ENCODE measurements at regions not wholly inside any gene's neighbourhood (a gene's known extent, or its start where the extent isn't known, plus 50 kb on each side); places are given as distances from the start of the nearest gene placed in this dataset.

GRCh38 chr11:115922876-115923275 is 418.7 kb upstream of the CADM1 start:
- no peaks in the 10 kb centered on the region for H3K36me3 ChIP-seq
- no peak overlapping the region for H3K4me3 ChIP-seq
- no peaks in the 10 kb centered on the region for H3K9me3 ChIP-seq
- DNase-seq (ENCODE audit: low spot score in 2 of 2), result no peak
- H3K27ac ChIP-seq, result no peak overlapping the region
- H3K4me1 ChIP-seq, result no peaks in the 10 kb centered on the region
- H3K27me3 ChIP-seq, result no peaks in the 10 kb centered on the region
- TF ChIP-seq CTCF (IDR thresholded peaks at IDR 0.05), result no peak
- intact Hi-C loops (cut with DNase I), result no loop called here

GRCh38 chr11:115921986-115922385 is 417.8 kb upstream of the CADM1 start:
- H3K27ac ChIP-seq, result no peak overlapping the region
- DNase-seq (ENCODE audit: low spot score in 2 of 2), result no peak
- H3K9me3 ChIP-seq, result no peaks in the 10 kb centered on the region
- no peaks in the 10 kb centered on the region for H3K36me3 ChIP-seq
- no peak overlapping the region for H3K4me3 ChIP-seq
- no peaks in the 10 kb centered on the region for H3K27me3 ChIP-seq
- TF ChIP-seq CTCF (IDR thresholded peaks at IDR 0.05), result no peak
- intact Hi-C loops (cut with DNase I), result no loop called here
- no peaks in the 10 kb centered on the region for H3K4me1 ChIP-seq

GRCh38 chr11:115921540-115921939 is 417.3 kb upstream of the CADM1 start:
- Histone ChIP-seq H3K9me3 (no peaks in the 10 kb centered on the region), H3K4me1 (no peaks in the 10 kb centered on the region), H3K27me3 (no peaks in the 10 kb centered on the region), H3K36me3 (no peaks in the 10 kb centered on the region), H3K4me3 (no peak overlapping the region), H3K27ac (no peak overlapping the region)
- no peak for DNase-seq (ENCODE audit: low spot score in 2 of 2)
- intact Hi-C loops (cut with DNase I), result no loop called here
- no peak for TF ChIP-seq CTCF (IDR thresholded peaks at IDR 0.05)

GRCh38 chr11:115920841-115921480 is 416.7 kb upstream of the CADM1 start:
- Histone ChIP-seq H3K27me3 (no peaks in the 10 kb centered on the region), H3K4me3 (no peak overlapping the region), H3K27ac (no peak overlapping the region), H3K4me1 (no peaks in the 10 kb centered on the region), H3K36me3 (no peaks in the 10 kb centered on the region), H3K9me3 (no peaks in the 10 kb centered on the region)
- no peak for TF ChIP-seq CTCF (IDR thresholded peaks at IDR 0.05)
- DNase-seq (ENCODE audit: low spot score in 2 of 2), result no peak
- intact Hi-C loops (cut with DNase I), result no loop called here

- no peaks in the 10 kb centered on the region for H3K36me3 ChIP-seq
These were observed 415.9 kb upstream of the CADM1 start for GRCh38 chr11:115920092-115920461.

More at GRCh38 chr11:115920092-115920461, 415.9 kb upstream of the CADM1 start:
- DNase-seq (ENCODE audit: low spot score in 2 of 2), result no peak
- no peak for TF ChIP-seq CTCF (IDR thresholded peaks at IDR 0.05)
- Histone ChIP-seq H3K9me3 (no peaks in the 10 kb centered on the region), H3K27me3 (no peaks in the 10 kb centered on the region), H3K4me1 (no peaks in the 10 kb centered on the region), H3K27ac (no peak overlapping the region), H3K4me3 (no peak overlapping the region)
- intact Hi-C loops (cut with DNase I), result no loop called here
